H1 (cell line): ENCODE measurements at regions not wholly inside any gene's neighbourhood (a gene's known extent, or its start where the extent isn't known, plus 50 kb on each side); places are given as distances from the start of the nearest gene placed in this dataset.

Source experiments
- ATF3 ChIP-seq: IDR thresholded peaks from 2 replicates; pipeline ENCODE4 v1.6.1; 2011; ENCODE audit warnings: low read depth, mild to moderate bottlenecking, low read length; ENCODE audit not compliant: insufficient read depth
- BCL11A ChIP-seq, 2 experiments: IDR thresholded peaks; one replicate each; pipeline ENCODE4 v1.6.1; 2011; ENCODE audit warnings: low read depth in 2 of 2, low read length in 2 of 2, mild to moderate bottlenecking in 2 of 2

GRCh38 chr11:16547879-16548278 lies 190.6 kb upstream of the C11orf58 start (continued):
- TF ChIP-seq BCL11A (IDR thresholded peaks at IDR 0.05; ENCODE audit: low read depth in 2 of 2, low read length in 2 of 2) = no peak
- TF ChIP-seq ATF3 = no peak
